GM19395 (cell line): ENCODE measurements at regions not wholly inside any gene's neighbourhood (a gene's known extent, or its start where the extent isn't known, plus 50 kb on each side); places are given as distances from the start of the nearest gene placed in this dataset.

ENCODE experiments used
- ATAC-seq: cut with Tn5 transposase; IDR thresholded peaks from one replicate; pipeline ENCODE4 v1.9.1; 2021; ENCODE audit warnings: mild to moderate bottlenecking, moderate library complexity; ENCODE audit not compliant: unreplicated experiment

DNA sequence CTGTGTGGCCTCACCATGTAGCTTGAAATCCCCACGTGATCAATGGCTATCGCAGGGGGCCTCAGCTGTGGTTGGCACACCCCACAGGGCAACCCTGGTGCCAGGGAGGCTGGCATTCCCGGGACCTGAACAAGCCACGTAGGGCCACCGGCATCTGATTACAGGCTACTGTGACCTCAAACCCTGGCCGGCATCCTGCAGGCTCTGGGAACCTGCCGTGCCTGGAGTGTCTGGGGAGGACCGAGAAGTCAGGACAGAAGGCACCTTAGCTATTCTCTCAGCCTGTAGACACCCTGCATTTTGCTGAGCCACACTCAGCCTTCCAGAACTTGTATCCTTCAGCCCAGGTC is 213.0 kb downstream of the GLI2 start:
- ATAC-seq, result no peak

DNA sequence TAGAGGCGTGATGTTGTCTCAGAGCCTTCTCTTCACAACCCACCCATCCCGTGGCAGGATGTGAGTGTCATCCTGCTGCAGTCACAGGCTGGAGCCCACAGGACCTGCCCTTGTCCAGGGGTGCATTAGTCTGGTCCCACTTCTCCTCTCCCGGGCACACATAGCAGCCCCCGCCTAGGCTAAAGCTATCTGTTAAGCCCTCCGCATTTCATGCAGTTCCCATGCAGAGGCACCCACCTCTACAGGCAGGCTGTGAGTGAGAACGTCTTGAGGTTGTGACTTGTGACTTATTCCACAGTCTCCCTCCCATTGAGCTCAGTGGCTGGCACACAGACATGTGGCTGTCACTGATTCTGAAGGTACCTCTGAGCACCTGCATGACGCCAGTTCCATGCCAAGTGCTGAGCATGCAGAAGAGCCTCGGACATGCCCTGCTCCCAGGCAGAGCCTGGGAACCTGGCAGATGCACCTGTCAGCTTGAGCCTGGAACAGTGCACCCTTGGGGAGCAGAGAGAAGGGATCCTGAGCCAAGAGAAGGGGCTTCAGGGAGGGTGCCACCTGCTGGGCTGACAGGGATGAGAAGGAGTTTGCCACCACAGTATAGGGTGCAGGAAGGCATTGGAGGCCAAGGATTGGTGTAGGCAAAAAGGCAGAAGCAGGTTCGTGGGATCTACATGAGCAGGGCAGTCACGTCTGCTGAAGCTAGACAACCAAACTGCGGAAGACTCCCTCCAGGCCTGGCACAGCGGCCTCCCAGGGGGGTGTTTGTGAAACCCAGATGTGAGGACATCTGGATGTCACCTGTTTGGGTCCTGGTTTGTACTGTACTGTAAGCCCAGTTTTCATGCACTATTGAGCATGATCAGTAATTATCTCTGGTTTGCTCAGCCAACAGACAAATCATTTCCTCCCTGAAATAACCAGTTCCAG is 213.6 kb downstream of the GLI2 start:
- no peak for ATAC-seq

DNA sequence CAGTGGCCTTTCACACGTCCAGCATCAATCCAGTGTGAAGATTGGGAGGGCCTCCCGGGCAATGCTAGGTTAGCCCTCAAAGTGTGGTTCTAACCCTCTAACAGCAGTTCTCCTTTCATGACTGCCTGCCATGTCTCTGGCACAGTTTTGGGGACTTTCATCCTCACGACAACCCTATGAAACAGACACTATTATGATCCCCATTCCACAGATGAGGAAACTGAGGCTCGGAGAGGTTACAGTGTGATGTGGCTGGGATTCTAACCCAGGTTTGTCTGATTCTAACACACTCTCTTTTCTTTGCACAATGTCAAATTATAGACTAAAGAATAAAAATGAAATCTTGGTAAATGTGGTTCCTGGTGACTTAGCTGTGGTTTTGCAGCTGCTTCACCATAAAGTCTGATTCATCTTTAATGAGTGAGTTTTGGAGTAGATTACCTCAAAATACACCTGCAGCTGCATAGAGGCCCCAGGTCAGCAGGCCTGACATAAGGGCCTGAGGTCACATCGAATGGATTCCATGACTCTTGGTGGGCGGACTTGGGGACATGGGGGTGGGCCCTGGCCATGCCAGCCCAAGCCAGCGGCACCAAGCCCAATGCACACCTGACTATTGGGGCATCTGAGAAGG is 214.4 kb downstream of the GLI2 start:
- ATAC-seq, result no peak

DNA sequence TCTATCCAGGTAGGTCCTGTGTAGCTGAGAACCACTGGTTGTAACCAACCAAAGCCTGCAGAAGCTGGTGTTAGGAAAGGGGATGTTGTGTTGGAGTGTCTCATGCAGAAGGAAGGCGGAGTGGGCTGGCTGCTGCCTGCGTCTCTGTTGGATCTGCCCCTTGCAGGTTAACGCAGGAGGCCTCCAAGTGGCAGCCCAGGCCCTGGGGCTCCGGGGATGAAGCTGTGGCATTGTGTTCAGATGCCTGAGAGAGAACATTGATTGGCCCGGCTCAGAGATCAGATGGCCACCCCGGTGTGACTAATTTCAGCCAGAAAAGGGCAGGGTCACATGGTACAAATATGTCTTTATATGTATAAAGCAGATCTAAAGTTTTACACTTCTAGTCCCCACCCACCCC is 216.0 kb downstream of the GLI2 start:
- no peak for ATAC-seq

DNA sequence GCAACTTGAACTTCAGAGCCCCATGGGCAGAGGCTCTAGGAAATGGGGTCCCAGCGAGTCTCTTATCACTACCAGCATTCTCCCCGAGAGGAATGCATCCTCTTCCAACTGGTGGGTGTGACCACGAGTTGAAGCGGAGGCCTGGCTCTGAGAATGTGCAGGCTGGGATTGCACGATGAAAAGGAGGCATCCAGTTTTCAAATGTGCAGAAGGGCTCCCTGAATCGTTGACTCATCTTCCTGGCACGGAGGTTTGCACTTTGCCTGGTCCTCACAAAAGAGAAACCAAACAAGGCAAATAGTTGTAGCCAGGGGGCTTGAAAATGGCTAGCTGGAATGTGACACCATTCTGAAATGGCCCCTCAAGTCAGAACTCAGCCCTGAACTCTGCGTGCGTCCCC is 216.7 kb downstream of the GLI2 start:
- ATAC-seq, result no peak

DNA sequence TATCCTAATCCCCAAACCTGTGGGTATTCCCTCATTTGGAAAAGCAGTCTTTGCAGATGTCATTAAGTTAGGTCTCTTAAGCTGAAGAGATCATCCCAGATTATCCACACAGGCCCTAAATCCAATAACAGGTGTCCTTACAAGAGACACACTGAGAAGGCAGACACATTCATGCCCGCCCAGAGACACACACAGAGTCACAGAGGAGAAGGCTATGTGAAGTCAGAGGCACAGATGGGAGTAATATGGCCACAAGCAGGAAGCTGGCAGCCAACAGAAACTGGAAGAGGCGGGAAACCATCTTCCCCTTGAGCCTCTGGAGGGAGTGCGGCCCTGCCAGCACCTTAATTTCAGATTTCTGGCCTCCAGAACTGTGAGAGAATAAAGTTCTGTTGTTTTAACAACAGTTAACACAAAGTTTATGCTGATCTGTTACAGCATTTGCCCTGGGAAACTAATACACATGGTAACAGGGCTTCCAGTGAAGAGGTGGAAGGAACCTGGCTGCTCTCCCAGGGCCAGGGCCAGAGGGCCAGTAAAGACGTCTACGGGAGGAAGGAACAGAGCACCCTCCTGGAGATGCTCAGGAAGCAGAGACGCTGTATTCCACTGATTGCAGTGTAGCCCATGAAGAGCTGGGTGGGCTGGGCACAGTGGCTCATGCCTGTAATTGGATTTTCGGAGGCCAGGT is 217.5 kb downstream of the GLI2 start:
- no peak for ATAC-seq

DNA sequence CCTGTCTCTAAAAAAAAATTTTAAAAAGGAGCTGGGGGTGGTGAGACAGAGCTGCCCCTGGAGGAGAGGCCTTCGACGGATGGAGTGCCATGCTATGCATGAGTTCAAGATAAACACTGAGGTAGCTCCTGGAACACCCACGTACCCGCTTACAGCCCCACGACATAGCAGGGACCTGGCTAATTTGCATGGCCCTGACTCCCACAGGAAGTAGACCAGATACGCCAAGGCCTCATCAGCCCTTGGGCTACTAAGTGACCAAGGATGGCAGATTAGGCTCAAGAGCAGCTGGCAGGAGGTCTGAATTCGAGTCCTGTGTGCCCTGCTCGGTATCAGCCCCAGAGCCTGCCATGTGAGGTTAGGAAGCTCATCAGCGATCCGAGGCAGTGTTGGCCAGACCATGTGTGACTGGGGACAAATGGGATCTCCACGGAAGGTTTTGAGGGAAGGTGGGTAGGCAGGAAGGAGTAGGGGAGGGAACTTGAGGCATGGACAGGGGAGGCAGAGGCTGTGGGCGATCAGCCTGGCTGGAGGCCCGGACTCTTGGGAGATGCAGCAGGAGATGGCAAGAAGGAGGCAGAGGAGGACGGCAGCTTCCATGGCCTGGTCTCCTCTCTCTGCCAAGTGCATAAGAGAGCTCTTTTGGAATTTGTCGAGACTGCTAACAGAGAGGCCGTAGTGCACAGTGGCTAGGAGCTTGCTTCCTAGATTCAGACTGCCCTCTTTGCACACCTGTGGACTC is 218.3 kb downstream of the GLI2 start:
- ATAC-seq, result no peak

DNA sequence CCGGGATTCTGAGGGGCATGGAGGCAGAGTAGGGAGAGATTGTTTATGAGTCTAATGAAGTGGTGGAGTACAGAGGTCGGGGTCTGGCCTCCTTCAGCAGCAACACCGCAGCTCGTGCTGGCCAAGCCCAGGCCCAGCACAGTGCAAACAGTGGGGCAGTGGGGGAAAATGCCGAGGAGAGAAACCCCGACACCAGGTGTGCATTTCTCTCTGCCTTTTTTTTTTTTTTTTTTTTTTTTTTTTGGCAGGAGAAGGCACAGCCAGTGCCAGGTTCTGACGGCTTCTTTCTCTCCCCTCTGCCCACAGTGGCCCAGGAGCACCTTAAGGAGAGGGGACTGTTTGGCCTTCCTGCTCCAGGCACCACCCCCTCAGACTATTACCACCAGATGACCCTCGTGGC is 219.3 kb downstream of the GLI2 start:
- no peak for ATAC-seq

DNA sequence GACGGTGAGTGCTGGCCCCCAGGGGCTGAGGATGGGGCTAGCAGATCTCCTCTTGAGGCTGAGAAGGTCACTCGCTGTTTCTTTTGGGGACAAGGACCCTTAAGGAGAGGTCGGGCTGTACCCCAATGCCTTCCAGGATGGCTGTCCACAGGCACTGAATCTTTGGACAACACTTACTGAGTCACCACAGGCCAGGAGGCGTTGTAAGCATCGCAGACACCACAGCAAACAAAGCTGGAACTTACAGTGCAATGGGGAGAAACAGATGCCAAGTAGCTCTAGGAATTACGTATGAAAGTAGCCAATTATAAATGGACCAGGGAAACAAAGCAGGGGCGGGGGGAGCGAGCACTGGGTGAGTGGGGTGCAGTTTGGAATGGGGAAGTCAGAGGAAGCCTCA is 219.8 kb downstream of the GLI2 start:
- ATAC-seq, result no peak

DNA sequence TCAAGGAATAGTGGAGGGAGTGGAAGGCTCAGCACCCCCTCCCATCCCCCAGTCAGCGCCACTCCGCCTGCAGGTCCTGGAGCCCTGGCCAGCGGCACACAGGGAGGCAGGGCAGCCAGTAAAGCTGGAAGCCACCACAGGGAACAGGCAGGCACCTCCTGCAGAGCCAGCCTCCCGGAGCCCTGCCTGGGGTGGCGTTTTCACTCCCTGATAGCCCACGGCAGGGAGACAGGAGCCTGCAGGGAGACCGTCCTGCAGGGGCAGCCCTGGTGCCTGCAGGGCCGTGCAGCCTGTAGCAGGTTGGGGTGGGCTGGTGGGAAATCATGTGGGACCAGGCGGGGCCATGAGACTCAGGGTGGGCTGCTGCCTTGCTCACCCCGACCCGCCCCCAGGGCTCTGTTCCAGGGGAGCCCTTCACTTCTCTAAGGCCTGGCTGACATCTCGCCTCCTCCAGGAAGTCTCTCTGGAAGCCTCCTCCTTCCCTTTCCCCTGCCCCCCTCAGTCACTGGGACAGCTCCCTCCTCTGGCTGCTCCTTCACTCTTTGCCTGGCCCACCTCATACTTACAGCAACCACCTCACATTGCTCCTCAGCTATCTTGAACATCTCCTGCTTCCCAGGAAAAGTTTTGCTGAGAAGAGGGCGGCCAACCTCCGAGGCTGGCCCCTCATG is 221.0 kb downstream of the GLI2 start:
- no peak for ATAC-seq

DNA sequence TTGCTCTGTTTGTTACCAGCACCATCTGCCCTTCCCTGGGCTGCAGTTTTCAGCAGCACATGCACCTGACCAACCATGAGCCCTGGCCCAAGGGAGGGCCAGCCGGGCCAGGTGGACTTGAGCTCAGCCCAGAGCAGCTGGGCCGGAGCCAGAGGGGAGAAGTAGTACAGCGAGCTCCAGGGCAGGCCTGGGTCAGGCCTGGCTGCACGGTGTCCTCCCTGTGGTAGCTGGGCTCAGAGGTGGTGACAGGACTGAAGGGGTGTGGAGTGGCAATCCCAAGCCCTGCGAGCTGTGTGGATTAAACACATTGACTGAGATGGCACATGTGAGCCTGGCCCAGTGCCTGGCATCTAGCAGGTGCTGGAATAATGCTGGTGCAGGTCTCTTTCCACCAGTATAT is 222.2 kb downstream of the GLI2 start:
- ATAC-seq, result no peak

DNA sequence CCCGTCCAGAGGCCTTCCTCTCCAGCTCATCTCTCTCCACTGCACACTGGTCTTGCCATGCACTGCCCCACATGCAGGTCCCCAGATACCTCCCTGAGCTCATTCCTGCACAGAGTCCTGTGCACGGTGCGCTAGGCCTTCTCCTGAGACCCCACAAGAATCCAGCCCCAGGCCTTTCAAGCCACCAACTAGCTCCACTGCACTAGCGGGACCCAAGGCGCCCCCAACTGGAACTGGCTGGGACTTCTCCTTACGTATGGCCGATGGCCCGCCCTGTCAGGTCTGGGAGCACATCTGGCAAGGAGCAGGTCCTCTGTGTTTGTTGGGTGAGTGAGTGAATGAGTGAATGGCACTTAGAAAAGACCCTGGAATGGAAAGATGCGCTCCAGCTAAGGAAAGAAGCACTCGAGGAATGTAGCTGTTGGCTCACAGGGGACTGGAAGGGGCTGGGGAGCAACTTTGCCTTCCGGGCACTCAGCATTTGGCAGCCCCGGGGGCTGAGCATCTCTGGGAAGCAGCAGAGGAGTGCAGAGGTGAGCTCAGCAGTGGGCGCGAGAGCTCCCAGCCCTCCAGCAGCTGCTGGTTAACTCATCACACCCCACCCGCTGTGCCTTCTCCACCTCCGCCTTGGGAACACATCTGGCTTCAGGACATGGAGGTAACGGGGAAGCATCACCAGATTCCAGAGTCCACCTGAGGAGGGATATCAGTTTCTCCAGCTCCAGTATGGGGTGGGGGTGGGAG is 223.1 kb downstream of the GLI2 start:
- no peak for ATAC-seq

DNA sequence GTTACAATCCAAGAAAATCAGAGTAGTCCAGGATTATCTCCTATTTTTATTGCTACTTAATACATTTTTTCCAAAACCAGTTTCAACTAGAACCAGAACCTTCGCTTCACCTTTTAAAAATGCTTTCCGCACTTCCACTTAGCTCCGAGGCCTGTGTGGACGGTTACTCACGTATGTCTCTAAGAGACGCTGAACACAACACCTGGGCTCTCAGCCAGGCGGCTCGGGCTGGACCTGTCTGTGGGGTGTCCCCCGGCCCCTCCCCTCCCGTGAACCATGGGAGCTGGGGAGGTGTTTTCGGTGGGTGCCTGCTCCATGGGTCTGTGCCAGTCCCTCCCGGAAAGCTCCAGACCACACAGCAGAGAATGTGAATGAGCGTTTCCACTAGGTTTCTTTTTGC is 223.8 kb downstream of the GLI2 start:
- no peak for ATAC-seq

DNA sequence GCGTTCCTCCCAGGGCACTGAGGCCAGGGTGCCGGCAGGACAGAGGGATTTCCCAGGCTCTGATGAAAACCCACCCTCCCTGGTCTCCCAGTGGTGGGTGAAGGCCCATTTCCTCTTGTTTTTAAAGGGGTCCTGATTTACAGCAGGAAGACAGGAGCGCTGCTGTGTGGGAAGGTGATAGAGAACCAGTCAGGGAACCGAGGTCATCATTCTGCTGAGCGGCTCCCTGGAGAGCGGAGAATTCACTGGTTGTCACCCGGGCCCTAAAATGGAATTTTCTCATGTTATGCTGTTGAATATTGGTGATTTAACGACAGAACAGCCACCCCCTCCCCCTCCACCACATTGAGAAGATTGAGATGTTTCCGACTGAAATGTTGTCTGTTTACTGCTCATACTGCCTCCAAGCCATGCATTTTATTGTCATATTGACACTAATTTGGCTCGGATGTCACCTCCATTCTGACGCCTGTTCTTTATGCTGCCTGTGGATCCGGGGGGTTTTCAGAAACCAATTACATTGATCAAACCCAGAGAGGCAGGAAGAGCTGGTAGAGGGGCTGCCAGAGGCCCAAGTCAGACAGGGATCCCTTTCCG is 225.2 kb downstream of the GLI2 start:
- no peak for ATAC-seq

DNA sequence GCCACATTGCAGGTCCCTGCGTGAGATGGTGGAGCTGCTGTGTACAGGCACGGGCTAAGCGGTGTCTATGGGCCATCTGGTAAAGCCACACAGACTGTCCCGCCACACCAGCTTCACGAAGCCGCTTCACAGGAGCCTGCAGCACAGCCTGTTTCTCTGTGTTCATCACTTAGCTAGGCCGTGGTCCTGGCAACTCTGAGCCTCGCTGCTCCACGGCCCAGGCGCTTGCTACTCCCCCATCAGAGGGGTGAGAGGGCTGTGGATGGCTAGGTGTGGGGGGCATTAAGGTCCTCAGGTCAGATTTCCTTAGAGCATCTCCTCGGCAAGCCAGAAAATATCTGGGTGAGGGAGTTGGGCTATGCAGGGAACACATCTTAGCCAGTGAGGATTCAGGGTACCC is 225.7 kb downstream of the GLI2 start:
- ATAC-seq, result no peak

DNA sequence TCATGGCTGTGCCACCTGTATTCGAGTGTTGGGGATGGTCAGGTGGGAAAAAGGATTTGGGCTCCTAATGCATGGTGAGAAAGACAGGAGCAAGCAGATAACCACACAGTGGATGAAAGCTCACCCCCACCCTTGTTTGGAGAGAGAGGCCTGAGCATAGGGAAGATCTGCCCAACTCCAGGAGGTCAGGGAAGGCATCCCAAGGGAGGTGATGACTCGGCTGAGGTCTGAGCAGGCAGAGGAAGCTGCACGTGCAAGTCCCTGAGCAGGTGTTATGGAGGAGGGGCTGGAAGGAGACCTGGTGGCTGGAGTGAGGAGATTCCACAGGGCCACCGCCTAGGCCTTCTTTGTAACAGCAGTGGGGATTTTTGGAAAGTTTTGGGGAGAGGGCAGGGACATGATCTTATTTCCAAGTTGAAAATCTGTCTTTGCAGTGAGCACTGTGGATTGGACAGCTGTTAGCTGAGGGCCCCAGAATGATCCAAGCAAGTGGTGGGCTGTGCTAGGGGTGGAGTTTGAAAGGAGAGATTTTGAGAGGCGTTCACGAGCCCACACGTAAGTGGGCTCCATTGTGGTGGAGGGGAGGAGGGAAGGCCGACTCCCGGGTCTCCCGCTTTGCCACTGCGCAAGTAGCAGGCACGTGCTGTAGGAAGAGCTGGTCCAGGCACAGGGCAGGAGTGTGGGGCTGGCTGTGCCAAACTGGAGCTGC is 228.5 kb downstream of the GLI2 start:
- ATAC-seq, result no peak

DNA sequence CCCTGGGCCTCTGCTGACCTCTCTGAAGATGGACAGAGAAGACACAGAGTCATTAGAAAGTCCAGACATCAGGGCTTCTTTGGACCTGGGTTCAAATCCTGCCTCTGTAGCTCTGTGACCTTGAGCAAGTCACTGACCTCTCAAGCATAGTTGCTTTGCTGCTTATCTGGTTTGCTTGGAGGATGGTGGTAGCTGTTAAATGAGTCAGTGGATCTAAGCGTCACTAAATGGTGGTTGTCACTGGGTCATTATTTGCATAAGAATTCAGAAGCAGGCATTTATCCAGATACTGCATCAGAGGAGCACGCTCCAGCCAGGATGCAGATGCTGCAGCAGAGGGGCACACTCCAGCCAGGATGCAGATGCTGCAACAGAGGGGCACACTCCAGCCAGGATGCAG is 229.2 kb downstream of the GLI2 start:
- ATAC-seq, result no peak

DNA sequence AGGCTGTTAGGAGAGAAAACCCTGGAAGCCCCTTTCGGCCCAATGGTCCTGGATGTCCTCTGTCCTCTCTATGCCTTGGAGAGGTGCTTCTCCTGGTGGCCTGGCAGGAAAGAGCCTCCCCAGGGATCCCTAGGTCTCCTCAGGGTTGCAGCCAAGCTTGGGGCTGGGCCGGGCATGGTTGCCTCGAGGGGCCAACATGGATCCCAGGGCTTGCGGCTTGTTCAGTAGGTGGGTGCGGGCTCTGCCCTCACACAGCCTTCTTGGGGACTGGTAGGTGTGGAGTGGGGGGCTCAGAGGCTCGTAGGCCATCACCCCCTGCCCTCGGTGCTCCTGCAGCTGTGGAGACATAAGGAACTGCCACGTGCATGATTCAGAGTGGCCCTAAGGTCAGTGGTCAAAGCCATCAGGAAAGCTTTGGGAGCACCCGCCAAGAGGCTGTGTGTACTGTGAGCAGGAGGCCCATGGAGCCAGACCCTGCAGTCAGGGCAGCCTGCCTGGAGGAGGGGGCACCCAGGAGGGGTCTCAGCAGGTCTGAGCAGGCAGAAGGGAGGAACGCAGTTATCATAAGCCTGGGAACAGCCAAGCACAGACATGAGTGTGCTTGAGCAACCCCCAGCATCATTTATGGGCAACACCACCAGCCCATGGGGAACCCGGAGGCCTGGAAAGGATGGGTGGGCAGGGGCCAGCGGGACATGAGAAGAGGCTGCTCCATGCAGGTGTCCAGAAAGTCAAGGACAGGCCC is 231.0 kb downstream of the GLI2 start:
- ATAC-seq, result no peak
